Stimulated activated naive B cell treated with anti-CD40 and anti-IgM and Interleukin-4, amounts not matched to agents 10 μg/mL and 1 μg/mL and 100 μg/mL, for 72 hours (primary cell): ENCODE measurements at regions not wholly inside any gene's neighbourhood (a gene's known extent, or its start where the extent isn't known, plus 50 kb on each side); places are given as distances from the start of the nearest gene placed in this dataset.

Experiments
- ATAC-seq, 2 donors: fragments of 150-1000 bp; cut with Tn5 transposase; replicated peaks; 2 replicates each; pipeline ENCODE4 v1.10.0; 2021; ENCODE audit warnings: moderate library complexity in 1 of 2
- DNase-seq: peaks from one replicate; pipeline ENCODE4 v3.0.0; 2021
- H3K27ac Mint-ChIP-seq: one replicate; pipeline ENCODE4 v1.8.0; 2022; ENCODE audit warnings: mild to moderate bottlenecking, mixed read lengths
- H3K27me3 Mint-ChIP-seq, 2 donors: one replicate each; pipeline ENCODE4 v1.8.0; 2022; ENCODE audit warnings: mixed read lengths in 2 of 2
- H3K36me3 Mint-ChIP-seq, 2 donors: one replicate each; pipeline ENCODE4 v1.8.0; 2022; ENCODE audit warnings: mixed read lengths in 2 of 2, mild to moderate bottlenecking in 1 of 2
- H3K4me1 Mint-ChIP-seq, 2 donors: one replicate each; pipeline ENCODE4 v1.8.0; 2022; ENCODE audit warnings: mixed read lengths in 2 of 2, mild to moderate bottlenecking in 1 of 2
- H3K4me3 Mint-ChIP-seq, 2 donors: one replicate each; pipeline ENCODE4 v1.8.0; 2022; ENCODE audit warnings: mild to moderate bottlenecking in 2 of 2, mixed read lengths in 2 of 2, moderate library complexity in 1 of 2
- H3K9me3 Mint-ChIP-seq, 2 donors: one replicate each; pipeline ENCODE4 v1.8.0; 2022; ENCODE audit warnings: mixed read lengths in 2 of 2, mild to moderate bottlenecking in 1 of 2

DNA sequence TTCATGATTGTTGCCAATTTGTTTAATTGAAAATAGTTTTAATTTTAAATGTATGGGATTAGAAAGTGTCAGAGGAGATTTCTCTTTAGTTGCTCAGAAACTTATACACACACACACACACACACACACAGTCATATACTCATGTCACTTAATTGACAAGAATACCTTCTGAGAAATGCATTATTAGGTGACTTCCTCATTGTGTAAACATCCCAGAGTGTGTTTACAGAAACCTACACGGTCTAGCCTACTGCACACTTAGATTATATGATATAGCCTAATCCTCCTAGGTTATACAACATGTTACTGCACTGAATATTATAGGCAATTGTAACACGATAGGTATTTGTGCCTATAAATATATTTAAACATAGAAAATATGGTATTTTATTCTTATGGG lies 1327.4 kb downstream of the FSTL5 start:
- Mint-ChIP-seq H3K36me3 (no peaks in the 10 kb centered on the region), H3K9me3 (no peaks in the 10 kb centered on the region), H3K27me3 (no peaks in the 10 kb centered on the region), H3K4me1 (no peaks in the 10 kb centered on the region), H3K4me3 (no peak overlapping the region), H3K27ac (no peak overlapping the region)
- DNase-seq (no peak), ATAC-seq (no peak)

DNA sequence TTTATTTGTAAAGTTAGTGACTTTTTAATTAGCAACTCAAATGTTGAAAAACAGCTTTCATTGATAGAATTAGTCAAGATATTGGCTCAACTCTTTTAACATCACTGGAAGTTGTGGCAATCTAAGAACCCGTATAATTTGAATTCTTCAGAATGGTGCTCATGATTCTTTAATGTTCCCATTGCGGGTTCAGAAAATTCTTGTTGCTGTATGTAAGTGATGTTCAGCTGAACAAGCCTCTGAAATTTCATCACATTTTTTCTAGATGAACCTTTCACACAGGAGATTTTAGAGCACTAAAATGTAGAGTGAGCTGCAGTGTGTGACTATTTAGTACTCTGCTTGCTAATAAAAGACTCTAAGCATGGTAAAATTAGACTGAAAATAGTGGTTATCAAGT lies 1317.7 kb downstream of the FSTL5 start:
- DNase-seq (no peak), ATAC-seq (no peak)
- no peaks in the 10 kb centered on the region for H3K4me1 Mint-ChIP-seq
- no peaks in the 10 kb centered on the region for H3K27me3 Mint-ChIP-seq
- no peaks in the 10 kb centered on the region for H3K36me3 Mint-ChIP-seq
- no peak overlapping the region for H3K27ac Mint-ChIP-seq
- no peaks in the 10 kb centered on the region for H3K9me3 Mint-ChIP-seq
- H3K4me3 Mint-ChIP-seq = no peak overlapping the region

DNA sequence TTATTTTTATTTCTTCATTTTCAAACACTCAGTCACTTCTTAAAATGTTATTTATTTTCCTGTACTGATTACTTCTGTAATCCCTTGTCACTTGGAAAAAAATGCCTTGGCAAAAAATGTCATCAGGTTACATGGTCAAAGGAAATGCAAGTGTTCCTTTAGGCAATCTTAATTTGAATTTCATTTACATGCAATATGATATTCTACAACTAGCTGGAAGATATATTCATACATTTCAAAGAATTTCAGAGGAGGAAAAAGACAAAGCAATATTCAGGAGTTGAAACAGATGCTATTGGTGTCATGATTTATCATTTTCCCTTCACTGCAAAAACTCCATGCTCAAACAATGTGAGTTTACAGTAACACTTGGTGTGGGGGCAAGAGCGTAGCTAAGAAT lies 1316.6 kb downstream of the FSTL5 start:
- Mint-ChIP-seq H3K4me1 (no peaks in the 10 kb centered on the region), H3K27me3 (no peaks in the 10 kb centered on the region), H3K4me3 (no peak overlapping the region), H3K36me3 (no peaks in the 10 kb centered on the region), H3K9me3 (no peaks in the 10 kb centered on the region), H3K27ac (no peak overlapping the region)
- ATAC-seq = no peak
- no peak for DNase-seq

DNA sequence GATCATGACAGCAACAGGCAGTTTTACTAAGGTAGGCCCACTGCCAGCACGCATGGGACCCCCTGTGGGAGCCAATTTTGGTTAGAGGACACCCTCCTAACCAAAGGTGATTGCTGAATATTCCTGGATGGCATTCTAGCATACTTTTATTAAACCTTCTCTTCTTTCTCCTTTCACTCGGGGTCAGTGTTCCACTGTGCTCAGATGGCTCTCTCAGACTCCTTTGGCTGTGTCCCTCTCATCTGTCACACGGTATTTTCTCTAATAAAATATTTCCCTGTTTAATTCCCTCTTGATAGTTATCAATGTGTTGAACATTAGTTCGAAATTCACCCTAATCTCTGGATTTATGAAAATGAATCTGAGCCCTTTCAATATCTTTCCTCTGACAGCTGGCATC lies 1315.3 kb downstream of the FSTL5 start:
- ATAC-seq = no peak
- Mint-ChIP-seq H3K27ac (no peak overlapping the region), H3K4me3 (no peak overlapping the region), H3K4me1 (no peaks in the 10 kb centered on the region), H3K9me3 (no peaks in the 10 kb centered on the region), H3K27me3 (no peaks in the 10 kb centered on the region), H3K36me3 (no peaks in the 10 kb centered on the region)
- no peak for DNase-seq

DNA sequence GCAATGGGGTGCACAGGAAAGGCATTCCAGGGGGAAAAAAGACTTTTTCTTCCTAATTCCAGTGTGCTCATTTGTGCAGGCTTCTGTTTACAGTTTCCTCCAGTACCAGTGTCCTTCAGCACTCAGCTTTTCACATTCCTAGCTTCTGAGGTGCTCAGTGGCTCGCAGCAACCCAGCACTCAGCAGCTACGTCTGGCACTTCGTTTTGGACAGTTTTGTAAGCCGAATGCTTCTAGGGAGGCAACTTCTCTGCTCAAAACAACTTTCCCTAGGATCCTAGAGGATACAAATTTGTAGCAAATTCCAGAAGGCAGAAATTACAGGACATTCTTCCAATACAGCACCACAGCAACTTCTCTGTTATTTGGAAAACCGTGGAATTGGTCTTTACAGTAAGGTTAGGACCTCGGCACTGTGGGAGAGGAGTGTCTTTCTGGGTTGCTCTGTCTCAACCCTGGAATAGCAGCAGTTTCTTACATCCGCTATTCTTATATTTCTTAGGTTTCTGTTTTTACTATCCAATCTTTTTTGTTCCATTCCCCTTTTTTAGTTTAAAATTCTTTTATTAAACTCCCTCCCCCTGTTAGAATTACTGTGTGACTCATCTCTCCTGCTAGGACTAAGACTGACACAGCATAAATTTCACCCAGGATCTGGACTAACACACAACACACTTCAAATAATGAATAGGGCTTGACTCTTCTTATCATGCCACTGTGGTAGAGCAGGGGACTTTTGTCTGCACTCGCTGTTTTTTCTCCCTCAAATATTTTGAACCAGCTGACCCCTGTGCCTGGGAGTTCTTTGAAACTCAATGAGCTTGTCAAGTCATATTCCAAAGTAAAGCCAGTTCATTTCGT lies 1314.7 kb downstream of the FSTL5 start:
- Mint-ChIP-seq H3K4me3 (no peak overlapping the region), H3K27me3 (no peaks in the 10 kb centered on the region)
- DNase-seq = no peak

DNA sequence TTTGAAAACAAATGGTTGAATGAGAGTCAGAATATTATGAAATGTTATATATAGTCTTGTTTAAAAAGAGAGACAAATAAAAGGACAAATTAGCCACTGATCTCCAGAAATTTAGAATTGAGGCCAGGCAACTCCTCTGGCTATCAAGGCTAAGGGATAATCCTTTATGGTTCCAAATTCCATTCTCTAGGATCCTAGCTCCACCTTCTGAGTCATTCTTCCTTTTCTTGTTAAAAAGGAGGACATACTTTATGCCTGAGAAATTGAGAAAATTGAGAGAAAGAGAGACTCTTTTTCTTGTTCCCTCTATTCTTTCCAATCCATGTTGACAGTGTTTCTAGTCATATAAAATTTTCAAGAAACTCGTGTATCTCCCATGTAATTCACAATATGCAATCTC lies 1299.5 kb downstream of the FSTL5 start:
- Mint-ChIP-seq H3K4me1 (no peaks in the 10 kb centered on the region), H3K27me3 (no peaks in the 10 kb centered on the region), H3K4me3 (no peak overlapping the region), H3K27ac (no peak overlapping the region), H3K36me3 (no peaks in the 10 kb centered on the region), H3K9me3 (no peaks in the 10 kb centered on the region)
- DNase-seq (no peak), ATAC-seq (no peak)

More for the DNA sequence above, 1314.7 kb downstream of the FSTL5 start:
- no peaks in the 10 kb centered on the region for H3K4me1 Mint-ChIP-seq
- no peak for ATAC-seq
- H3K27ac Mint-ChIP-seq = no peak overlapping the region
- no peaks in the 10 kb centered on the region for H3K9me3 Mint-ChIP-seq
- H3K36me3 Mint-ChIP-seq = no peaks in the 10 kb centered on the region

DNA sequence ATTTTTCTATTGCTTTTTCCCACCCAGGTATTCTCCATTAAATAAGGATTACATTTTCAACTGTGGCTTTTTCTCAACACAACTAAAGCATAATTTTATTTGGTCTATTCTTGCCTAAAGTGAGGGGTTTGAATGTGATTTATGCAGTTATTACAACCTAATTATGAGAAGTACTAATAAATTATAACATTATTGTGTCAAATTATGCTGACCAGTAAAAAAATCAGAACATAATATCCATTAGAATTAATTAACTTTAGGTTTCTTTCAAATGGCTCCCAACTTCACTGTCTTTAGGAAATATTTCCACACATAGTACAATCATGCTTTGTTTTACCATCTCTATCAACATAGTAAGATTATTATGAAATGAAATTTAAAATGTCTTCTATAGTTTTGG lies 1293.9 kb downstream of the FSTL5 start:
- Mint-ChIP-seq H3K36me3 (no peaks in the 10 kb centered on the region), H3K9me3 (peaks cover 0 to 2% of the 10 kb centered on the region in 2 donors), H3K27me3 (no peaks in the 10 kb centered on the region), H3K4me1 (no peaks in the 10 kb centered on the region), H3K4me3 (no peak overlapping the region), H3K27ac (no peak overlapping the region)
- ATAC-seq (no peak), DNase-seq (no peak)

DNA sequence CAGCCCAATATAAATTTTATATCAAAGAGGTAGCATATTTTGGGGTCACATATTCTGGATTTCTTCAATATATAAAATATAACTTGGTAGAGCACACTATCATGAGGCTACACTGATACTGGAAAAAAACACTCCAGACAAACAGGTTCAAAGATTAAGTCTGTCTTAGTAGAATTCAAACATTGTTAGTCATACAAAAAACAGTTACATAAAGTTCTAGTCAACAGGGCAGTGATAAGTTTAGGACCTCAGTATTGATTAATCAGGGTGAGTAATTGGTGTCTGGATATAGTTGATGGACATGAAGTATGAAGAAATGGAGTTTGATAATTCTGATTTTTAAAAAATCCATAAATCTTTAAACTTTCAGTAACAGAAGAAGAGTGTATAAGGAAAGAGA lies 1291.3 kb downstream of the FSTL5 start:
- no peak overlapping the region for H3K27ac Mint-ChIP-seq
- H3K9me3 Mint-ChIP-seq = peaks cover 0 to 7% of the 10 kb centered on the region in 2 donors
- no peak for DNase-seq
- no peaks in the 10 kb centered on the region for H3K36me3 Mint-ChIP-seq
- H3K27me3 Mint-ChIP-seq = no peaks in the 10 kb centered on the region
- no peaks in the 10 kb centered on the region for H3K4me1 Mint-ChIP-seq
- no peak overlapping the region for H3K4me3 Mint-ChIP-seq
- ATAC-seq = no peak

DNA sequence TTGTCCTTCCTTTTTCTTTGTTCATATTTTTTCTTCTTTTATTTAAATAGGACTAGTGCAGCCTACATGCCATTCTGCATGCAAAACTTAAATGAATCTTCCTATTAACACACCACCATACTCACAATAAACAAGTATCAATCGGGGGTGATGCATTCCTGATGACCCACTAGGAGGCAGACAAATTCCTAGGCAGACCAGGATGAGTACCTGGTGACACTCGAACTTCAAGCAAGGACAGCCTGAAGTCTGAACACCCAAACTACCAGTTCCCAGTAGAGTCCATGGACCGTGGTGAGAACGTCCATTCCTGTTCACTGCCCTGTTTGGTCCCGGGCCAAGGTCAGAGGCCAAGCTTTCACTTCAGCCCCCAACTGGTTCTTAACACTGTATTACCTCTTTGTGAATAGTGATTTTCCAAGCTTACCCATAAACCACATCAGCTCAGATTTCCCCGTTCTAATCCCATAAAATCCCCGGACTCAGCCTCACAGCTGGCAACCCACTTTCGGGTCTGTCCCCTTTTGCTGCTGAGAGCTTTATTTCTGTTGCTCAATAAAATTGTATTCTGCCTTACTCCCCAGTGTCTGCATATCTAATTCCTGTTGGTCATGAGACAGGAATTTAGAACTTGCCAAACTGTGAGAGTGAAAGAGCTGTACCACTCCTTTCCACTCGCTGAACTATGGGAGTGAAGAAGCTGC lies 1286.6 kb downstream of the FSTL5 start:
- H3K27ac Mint-ChIP-seq = no peak overlapping the region
- H3K9me3 Mint-ChIP-seq = peaks cover 0 to 5% of the 10 kb centered on the region in 2 donors
- DNase-seq = no peak
- no peak overlapping the region for H3K4me3 Mint-ChIP-seq
- H3K27me3 Mint-ChIP-seq = no peaks in the 10 kb centered on the region
- no peaks in the 10 kb centered on the region for H3K4me1 Mint-ChIP-seq
- no peaks in the 10 kb centered on the region for H3K36me3 Mint-ChIP-seq
- no peak for ATAC-seq

DNA sequence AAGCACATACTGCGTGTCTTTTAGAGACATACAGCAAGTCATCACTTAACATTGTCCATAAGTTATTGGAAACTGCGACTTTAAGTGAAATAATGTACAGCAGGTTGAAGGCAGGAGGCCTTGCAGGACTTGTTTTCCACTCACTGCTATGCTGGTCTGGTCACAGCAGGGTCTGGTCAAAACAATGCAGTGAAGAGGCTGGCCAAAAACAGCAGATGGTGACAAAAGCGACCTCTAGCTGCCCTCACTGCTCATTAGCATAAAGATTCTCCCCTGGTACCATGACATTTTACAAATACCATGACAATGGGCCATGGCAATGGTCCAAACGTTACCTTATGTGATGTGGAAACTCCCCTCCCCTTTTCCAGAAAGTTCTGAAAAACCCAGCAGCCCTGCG lies 1283.6 kb downstream of the FSTL5 start:
- H3K27me3 Mint-ChIP-seq = no peaks in the 10 kb centered on the region
- H3K4me1 Mint-ChIP-seq = no peaks in the 10 kb centered on the region
- H3K9me3 Mint-ChIP-seq = peaks cover 0 to 5% of the 10 kb centered on the region in 2 donors
- H3K4me3 Mint-ChIP-seq = no peak overlapping the region
- ATAC-seq = no peak
- DNase-seq = no peak
- no peak overlapping the region for H3K27ac Mint-ChIP-seq
- H3K36me3 Mint-ChIP-seq = no peaks in the 10 kb centered on the region

DNA sequence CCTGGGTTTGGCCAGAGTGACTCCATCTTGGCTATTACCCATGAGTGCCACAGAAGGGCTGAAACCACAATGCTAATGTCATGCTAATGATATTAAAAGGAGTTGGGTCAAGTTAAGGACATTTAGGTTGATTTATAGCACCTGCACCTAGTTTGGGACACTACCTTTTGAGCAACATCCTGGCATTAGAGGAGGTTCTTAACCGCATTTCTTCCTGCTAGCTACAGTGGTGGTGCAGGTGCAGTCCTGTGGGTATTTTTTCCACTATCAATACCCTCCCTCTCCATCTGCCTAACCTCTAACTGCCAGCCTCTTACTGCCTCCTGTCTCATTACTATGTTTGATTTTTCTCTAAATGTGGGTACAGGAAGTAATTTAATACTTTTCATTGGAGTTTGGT lies 1276.1 kb downstream of the FSTL5 start:
- H3K4me3 Mint-ChIP-seq = no peak overlapping the region

DNA sequence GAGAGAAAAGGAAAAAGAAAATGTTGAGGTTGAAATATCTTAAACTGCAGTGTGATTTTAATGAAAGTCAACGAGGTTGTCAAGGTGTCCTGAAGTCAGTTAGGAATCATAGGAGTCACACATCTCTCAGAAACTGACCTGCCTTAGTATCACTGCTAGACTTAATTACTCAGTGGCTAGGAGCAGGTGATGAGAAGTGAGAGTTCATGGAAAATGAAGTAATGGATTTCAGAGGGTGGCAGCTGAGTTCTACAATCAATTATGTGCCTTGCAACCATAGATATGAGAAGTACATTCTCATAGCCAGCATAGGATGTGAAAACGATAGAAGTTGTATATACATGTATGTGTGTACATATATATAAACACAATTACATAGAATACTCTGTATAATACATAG lies 1269.7 kb downstream of the FSTL5 start:
- H3K4me1 Mint-ChIP-seq = no peaks in the 10 kb centered on the region
- H3K36me3 Mint-ChIP-seq = no peaks in the 10 kb centered on the region
- no peaks in the 10 kb centered on the region for H3K27me3 Mint-ChIP-seq
- ATAC-seq = no peak
- peaks cover 1 to 3% of the 10 kb centered on the region in 2 donors for H3K9me3 Mint-ChIP-seq
- no peak overlapping the region for H3K27ac Mint-ChIP-seq
- no peak for DNase-seq
- H3K4me3 Mint-ChIP-seq = no peak overlapping the region

More for the DNA sequence above, 1276.1 kb downstream of the FSTL5 start:
- Mint-ChIP-seq H3K4me1 (no peaks in the 10 kb centered on the region), H3K36me3 (no peaks in the 10 kb centered on the region), H3K27me3 (no peaks in the 10 kb centered on the region), H3K9me3 (peaks cover 2 to 3% of the 10 kb centered on the region in 2 donors), H3K27ac (no peak overlapping the region)
- DNase-seq = no peak
- no peak for ATAC-seq

DNA sequence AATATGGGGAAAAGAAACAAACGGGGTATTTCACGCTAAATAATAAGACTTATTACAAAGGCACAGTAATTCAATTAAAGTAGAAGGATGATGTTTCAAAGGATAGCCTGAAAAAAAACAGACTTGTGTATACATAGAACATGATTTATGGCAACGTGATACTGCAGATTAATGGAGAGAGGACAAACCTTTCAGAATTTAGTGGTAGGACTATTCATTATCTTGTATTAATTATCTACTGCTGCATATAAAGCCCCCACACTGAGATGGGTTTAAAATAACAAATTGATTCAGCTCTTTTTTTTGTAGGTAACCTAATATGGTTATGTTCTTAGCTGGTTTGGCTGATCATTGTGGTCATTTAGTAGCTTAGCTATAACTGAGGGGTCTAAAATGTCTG lies 1269.0 kb downstream of the FSTL5 start:
- Mint-ChIP-seq H3K27ac (no peak overlapping the region), H3K4me1 (no peaks in the 10 kb centered on the region), H3K9me3 (peaks cover 1 to 3% of the 10 kb centered on the region in 2 donors), H3K4me3 (no peak overlapping the region), H3K27me3 (no peaks in the 10 kb centered on the region), H3K36me3 (no peaks in the 10 kb centered on the region)
- ATAC-seq (no peak), DNase-seq (no peak)

DNA sequence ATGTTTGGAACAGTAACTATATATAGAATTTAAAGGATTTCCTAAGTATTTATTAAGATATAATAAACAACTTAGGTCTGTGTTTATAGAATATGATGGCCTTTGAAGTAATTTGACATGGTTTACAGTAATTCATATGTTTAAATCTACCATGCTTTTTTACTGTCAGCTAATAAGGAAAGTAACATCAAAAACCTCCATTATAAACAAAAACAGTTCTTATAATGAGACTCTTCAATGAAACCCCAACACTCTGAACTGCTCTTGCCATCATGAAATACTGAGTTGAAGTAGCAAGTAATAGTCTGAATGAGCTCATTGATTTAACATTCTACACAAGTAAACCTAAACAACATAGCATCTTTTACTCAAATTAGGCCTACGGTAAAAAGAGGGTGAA lies 1236.5 kb downstream of the FSTL5 start:
- Mint-ChIP-seq H3K9me3 (peaks cover 0 to 3% of the 10 kb centered on the region in 2 donors), H3K27ac (no peak overlapping the region), H3K4me3 (no peak overlapping the region), H3K4me1 (no peaks in the 10 kb centered on the region), H3K27me3 (no peaks in the 10 kb centered on the region), H3K36me3 (no peaks in the 10 kb centered on the region)
- ATAC-seq = no peak
- no peak for DNase-seq

DNA sequence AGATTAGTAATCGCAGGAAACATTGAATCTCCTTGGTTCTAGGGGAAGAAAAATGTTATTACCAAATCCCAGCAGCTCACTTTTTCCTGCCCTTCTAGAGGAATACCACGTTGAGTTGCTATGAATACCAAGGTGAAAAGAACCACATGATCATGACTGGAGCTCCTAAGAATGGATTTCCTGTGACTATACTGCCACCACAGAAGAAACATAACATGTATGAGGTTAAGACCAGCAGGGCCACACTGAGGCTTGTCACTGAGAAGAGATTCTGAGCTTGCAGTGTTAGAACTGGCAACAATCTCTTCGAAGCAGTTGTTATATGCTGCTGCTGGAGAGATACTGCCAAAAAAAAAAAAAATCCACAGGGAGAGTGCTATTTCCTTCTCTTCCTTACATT lies 1235.3 kb downstream of the FSTL5 start:
- ATAC-seq (no peak), DNase-seq (no peak)
- no peak overlapping the region for H3K27ac Mint-ChIP-seq
- H3K4me3 Mint-ChIP-seq = no peak overlapping the region
- no peaks in the 10 kb centered on the region for H3K27me3 Mint-ChIP-seq
- no peaks in the 10 kb centered on the region for H3K4me1 Mint-ChIP-seq
- peaks cover 0 to 3% of the 10 kb centered on the region in 2 donors for H3K9me3 Mint-ChIP-seq
- H3K36me3 Mint-ChIP-seq = no peaks in the 10 kb centered on the region
